H9 (cell line): ENCODE measurements at regions not wholly inside any gene's neighbourhood (a gene's known extent, or its start where the extent isn't known, plus 50 kb on each side); places are given as distances from the start of the nearest gene placed in this dataset.

Experiments
- DNase-seq: peaks from one replicate; pipeline ENCODE4 v3.0.0-alpha.2; 2017
- H2AFZ ChIP-seq: one replicate; pipeline ENCODE4 v1.6.1; 2013; ENCODE audit warnings: mild to moderate bottlenecking, low read length, control low read depth, moderate library complexity
- H2AK5ac ChIP-seq: 2 replicates; pipeline ENCODE4 v1.6.1; 2013; ENCODE audit warnings: low read length, control low read depth, mixed read lengths; ENCODE audit not compliant: insufficient read length
- H2BK120ac ChIP-seq: one replicate; pipeline ENCODE4 v1.6.1; 2013; ENCODE audit warnings: low read depth, mild to moderate bottlenecking, low read length, control low read depth, inconsistent platforms; ENCODE audit not compliant: poor library complexity, severe bottlenecking
- H2BK12ac ChIP-seq: 2 replicates; pipeline ENCODE4 v1.6.1; 2013; ENCODE audit warnings: low read length, control low read depth, mixed read lengths, low read depth; ENCODE audit not compliant: insufficient read length
- H2BK15ac ChIP-seq: 2 replicates; pipeline ENCODE4 v1.6.1; 2013; ENCODE audit warnings: low read depth, low read length, control low read depth
- H2BK20ac ChIP-seq: one replicate; pipeline ENCODE4 v1.6.1; 2013; ENCODE audit warnings: low read depth, mild to moderate bottlenecking, low read length, control low read depth, inconsistent platforms; ENCODE audit not compliant: poor library complexity, severe bottlenecking
- H2BK5ac ChIP-seq: 2 replicates; pipeline ENCODE4 v1.6.1; 2013; ENCODE audit warnings: low read length, control low read depth, mixed read lengths; ENCODE audit not compliant: insufficient read length
- H3K14ac ChIP-seq: 2 replicates; pipeline ENCODE4 v1.6.1; 2013; ENCODE audit warnings: low read length, control low read depth; ENCODE audit not compliant: insufficient read depth
- H3K18ac ChIP-seq: 2 replicates; pipeline ENCODE4 v1.6.1; 2013; ENCODE audit warnings: low read depth, mild to moderate bottlenecking, mixed read lengths, low read length, control low read depth; ENCODE audit not compliant: insufficient read length
- H3K23ac ChIP-seq: 2 replicates; pipeline ENCODE4 v1.6.1; 2013; ENCODE audit warnings: low read length, control low read depth, mixed read lengths, low read depth; ENCODE audit not compliant: insufficient read length
- H3K23me2 ChIP-seq: 2 replicates; pipeline ENCODE4 v1.6.1; 2013; ENCODE audit warnings: low read depth, mild to moderate bottlenecking, mixed read lengths, low read length, control low read depth; ENCODE audit not compliant: insufficient read length, poor library complexity, severe bottlenecking
- H3K27ac ChIP-seq: 2 replicates; pipeline ENCODE4 v1.5.1; 2013; ENCODE audit warnings: low read length, control low read depth, mixed read lengths, low read depth; ENCODE audit not compliant: insufficient read length
- H3K27me3 ChIP-seq: 2 replicates; pipeline ENCODE4 v1.6.1; 2013; ENCODE audit warnings: low read length, control low read depth, inconsistent platforms; ENCODE audit not compliant: insufficient read depth
- H3K4ac ChIP-seq: 2 replicates; pipeline ENCODE4 v1.6.1; 2013; ENCODE audit warnings: low read depth, mild to moderate bottlenecking, control low read depth, inconsistent platforms, low read length, moderate library complexity
- H3K4me1 ChIP-seq: 2 replicates; pipeline ENCODE4 v1.6.1; 2013; ENCODE audit warnings: low read length, control low read depth, inconsistent platforms; ENCODE audit not compliant: insufficient read depth
- H3K4me2 ChIP-seq: 2 replicates; pipeline ENCODE4 v1.6.1; 2013; ENCODE audit warnings: low read length, control low read depth, mixed read lengths; ENCODE audit not compliant: insufficient read length, insufficient read depth
- H3K56ac ChIP-seq: 2 replicates; pipeline ENCODE4 v1.6.1; 2013; ENCODE audit warnings: low read depth, mild to moderate bottlenecking, mixed read lengths, low read length, control low read depth; ENCODE audit not compliant: insufficient read length
- H3K79me1 ChIP-seq: 2 replicates; pipeline ENCODE4 v1.6.1; 2013; ENCODE audit warnings: low read depth, mild to moderate bottlenecking, moderate library complexity, low read length, control low read depth, inconsistent platforms; ENCODE audit not compliant: insufficient read depth, poor library complexity, severe bottlenecking
- H3K79me2 ChIP-seq: 2 replicates; pipeline ENCODE4 v1.6.1; 2013; ENCODE audit warnings: low read length, control low read depth, inconsistent platforms; ENCODE audit not compliant: insufficient read depth
- H3K9ac ChIP-seq: 2 replicates; pipeline ENCODE4 v1.6.1; 2013; ENCODE audit warnings: low read length, control low read depth, mixed read lengths; ENCODE audit not compliant: insufficient read length; ENCODE audit errors: extremely low read depth
- H3K9me3 ChIP-seq: one replicate; pipeline ENCODE4 v1.6.1; 2013; ENCODE audit warnings: low read depth, low read length, inconsistent platforms; ENCODE audit not compliant: control insufficient read depth
- H3T11ph ChIP-seq: one replicate; pipeline ENCODE4 v1.6.1; 2013; ENCODE audit warnings: mild to moderate bottlenecking, low read length, control low read depth, inconsistent platforms
- H4K20me1 ChIP-seq: one replicate; pipeline ENCODE4 v1.6.1; 2013; ENCODE audit not compliant: control insufficient read depth, insufficient read length, insufficient read depth
- H4K5ac ChIP-seq: 2 replicates; pipeline ENCODE4 v1.6.1; 2013; ENCODE audit warnings: low read depth, mild to moderate bottlenecking, mixed read lengths, low read length, control low read depth; ENCODE audit not compliant: insufficient read length
- H4K8ac ChIP-seq: replicated peaks from 2 replicates; pipeline ENCODE4 v1.6.1; 2013; ENCODE audit warnings: low read length, control low read depth, mixed read lengths, low read depth; ENCODE audit not compliant: insufficient read length
- H4K91ac ChIP-seq: 2 replicates; pipeline ENCODE4 v1.6.1; 2013; ENCODE audit warnings: low read depth, mild to moderate bottlenecking, moderate library complexity, mixed read lengths, low read length, control low read depth; ENCODE audit not compliant: insufficient read length
- H3K27ac Mint-ChIP-seq, 3 experiments: 2 replicates in 2 of 3; 3 replicates in 1 of 3; pipeline ENCODE4 v1.8.0; 2020 to 2021; ENCODE audit warnings: mixed read lengths in 3 of 3, mild to moderate bottlenecking in 1 of 3, moderate library complexity in 1 of 3
- H3K27me3 Mint-ChIP-seq: 2 replicates; pipeline ENCODE4 v1.8.0; 2021; ENCODE audit warnings: low read depth, mild to moderate bottlenecking, moderate library complexity, mixed read lengths
- H3K36me3 Mint-ChIP-seq, 3 experiments: 2 replicates in 2 of 3; 3 replicates in 1 of 3; pipeline ENCODE4 v1.8.0; 2020 to 2021; ENCODE audit warnings: low read depth in 3 of 3, mixed read lengths in 3 of 3; ENCODE audit not compliant: insufficient read depth in 1 of 3
- H3K4me1 Mint-ChIP-seq, 2 experiments: 2 replicates each; pipeline ENCODE4 v1.8.0; 2020; ENCODE audit warnings: mixed read lengths in 2 of 2
- H3K4me3 Mint-ChIP-seq, 2 experiments: 2 replicates in 1 of 2; 3 replicates in 1 of 2; pipeline ENCODE4 v1.8.0; 2020 to 2021; ENCODE audit warnings: mild to moderate bottlenecking in 2 of 2, mixed read lengths in 2 of 2, moderate library complexity in 1 of 2
- H3K9me3 Mint-ChIP-seq, 2 experiments: 2 replicates in 1 of 2; 3 replicates in 1 of 2; pipeline ENCODE4 v1.8.0; 2020; ENCODE audit warnings: mild to moderate bottlenecking in 2 of 2, mixed read lengths in 2 of 2, moderate library complexity in 1 of 2
- WGBS: extraction: QIAGEN DNeasy Blood & Tissue Kit; methylation state at CpG from one replicate; pipeline ENCODE4 v1.1.7; 2013; ENCODE audit warnings: missing lambda C conversion rate, low lambda C conversion rate, mixed read lengths; ENCODE audit not compliant: insufficient read length; ENCODE audit errors: extremely low coverage; 5-methylcytosine and 5-hydroxymethylcytosine counted together
- TF ChIP-seq, protein P1 (sequence below): fragments of 200-600 bp; sonication (generic); conservative IDR thresholded peaks from 3 replicates; pipeline ENCODE4 v1.8.0; 2021; ENCODE audit warnings: antibody characterized with exemption, mild to moderate bottlenecking

DNA sequence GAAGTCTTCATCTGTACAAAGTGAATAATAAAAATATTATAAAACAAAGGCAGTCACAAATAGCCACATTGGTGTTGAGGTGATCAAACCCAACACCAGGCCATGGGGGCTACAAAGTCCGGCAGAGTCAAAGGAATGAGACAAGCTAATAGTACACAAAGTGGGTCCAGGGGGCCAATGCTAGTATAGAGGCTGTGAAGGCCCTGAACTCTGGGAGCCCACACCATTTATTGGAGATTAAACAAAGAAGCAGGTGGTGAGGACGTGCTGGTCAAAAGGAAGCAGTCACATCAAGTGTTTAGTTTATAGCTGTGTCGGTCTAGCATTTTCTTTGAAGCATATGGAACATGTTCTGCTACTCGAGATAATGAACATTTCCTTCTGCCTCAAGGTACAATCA lies 58.6 kb upstream of the CCT8L2 start:
- Histone ChIP-seq H3K23ac (no peak overlapping the region), H3K23me2 (no peaks in the 10 kb centered on the region), H2AK5ac (no peak overlapping the region), H3K4me2 (no peak overlapping the region), H3K56ac (no peak overlapping the region), H2AFZ (no peak overlapping the region), H3K27me3 (no peaks in the 10 kb centered on the region), H3K9ac (no peak overlapping the region), H4K8ac (no peak overlapping the region), H2BK15ac (no peak overlapping the region), H2BK5ac (no peak overlapping the region), H3K14ac (no peak overlapping the region), H2BK12ac (no peak overlapping the region), H4K91ac (no peak overlapping the region), H3T11ph (no peak overlapping the region), H3K18ac (no peak overlapping the region), H3K4me1 (no peaks in the 10 kb centered on the region), H3K79me1 (no peaks in the 10 kb centered on the region), H4K5ac (no peak overlapping the region), H2BK20ac (no peak overlapping the region), H2BK120ac (no peak overlapping the region), H3K79me2 (no peaks in the 10 kb centered on the region), H3K27ac (no peak overlapping the region), H3K4ac (no peak overlapping the region), H3K9me3 (peaks cover 56% of the 10 kb centered on the region), H4K20me1 (no peaks in the 10 kb centered on the region)
- Mint-ChIP-seq H3K4me1 (no peaks in the 10 kb centered on the region), H3K9me3 (peaks cover 79 to 89% of the 10 kb centered on the region in 2 experiments), H3K27me3 (no peaks in the 10 kb centered on the region; the same call in 1 of the 2 replicates), H3K27ac (no peak overlapping the region), H3K4me3 (no peak overlapping the region), H3K36me3 (peaks cover 8 to 20% (median 14%) of the 10 kb centered on the region in 3 experiments; a peak in 6 of 7 replicates)
- TF ChIP-seq, protein P1, sequence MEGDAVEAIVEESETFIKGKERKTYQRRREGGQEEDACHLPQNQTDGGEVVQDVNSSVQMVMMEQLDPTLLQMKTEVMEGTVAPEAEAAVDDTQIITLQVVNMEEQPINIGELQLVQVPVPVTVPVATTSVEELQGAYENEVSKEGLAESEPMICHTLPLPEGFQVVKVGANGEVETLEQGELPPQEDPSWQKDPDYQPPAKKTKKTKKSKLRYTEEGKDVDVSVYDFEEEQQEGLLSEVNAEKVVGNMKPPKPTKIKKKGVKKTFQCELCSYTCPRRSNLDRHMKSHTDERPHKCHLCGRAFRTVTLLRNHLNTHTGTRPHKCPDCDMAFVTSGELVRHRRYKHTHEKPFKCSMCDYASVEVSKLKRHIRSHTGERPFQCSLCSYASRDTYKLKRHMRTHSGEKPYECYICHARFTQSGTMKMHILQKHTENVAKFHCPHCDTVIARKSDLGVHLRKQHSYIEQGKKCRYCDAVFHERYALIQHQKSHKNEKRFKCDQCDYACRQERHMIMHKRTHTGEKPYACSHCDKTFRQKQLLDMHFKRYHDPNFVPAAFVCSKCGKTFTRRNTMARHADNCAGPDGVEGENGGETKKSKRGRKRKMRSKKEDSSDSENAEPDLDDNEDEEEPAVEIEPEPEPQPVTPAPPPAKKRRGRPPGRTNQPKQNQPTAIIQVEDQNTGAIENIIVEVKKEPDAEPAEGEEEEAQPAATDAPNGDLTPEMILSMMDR: no peak
- no peak for DNase-seq
- no CpG with 5 or more reads among the region's 4 CpGs for WGBS
